Naive B cell (primary cell): ENCODE measurements at regions not wholly inside any gene's neighbourhood (a gene's known extent, or its start where the extent isn't known, plus 50 kb on each side); places are given as distances from the start of the nearest gene placed in this dataset.
A peak's percentile ranks its signal among the peaks of the same experiment; 100 is the strongest.

Experiments used
- ATAC-seq, 2 donors: fragments of 150-1000 bp; cut with Tn5 transposase; 2 replicates each; pipeline ENCODE4 v1.10.0; 2021; ENCODE audit warnings: low read depth in 2 of 2, mild to moderate bottlenecking in 2 of 2, moderate library complexity in 2 of 2
- DNase-seq: peaks from one replicate; pipeline ENCODE4 v3.0.0; 2022
- H3K27ac Mint-ChIP-seq, 6 donors: one replicate each; pipeline ENCODE4 v1.8.0; 2020 to 2022; ENCODE audit warnings: mild to moderate bottlenecking in 6 of 6, mixed read lengths in 6 of 6, moderate library complexity in 5 of 6, inconsistent platforms in 2 of 6
- H3K27me3 Mint-ChIP-seq, 3 donors: one replicate each; pipeline ENCODE4 v1.8.0; 2021 to 2022; ENCODE audit warnings: mixed read lengths in 3 of 3, mild to moderate bottlenecking in 1 of 3
- H3K36me3 Mint-ChIP-seq, 2 donors: one replicate each; pipeline ENCODE4 v1.8.0; 2020 to 2022; ENCODE audit warnings: mixed read lengths in 2 of 2, inconsistent platforms in 1 of 2, mild to moderate bottlenecking in 1 of 2
- H3K4me1 Mint-ChIP-seq, 3 donors: one replicate each; pipeline ENCODE4 v1.8.0; 2020 to 2022; ENCODE audit warnings: mixed read lengths in 3 of 3, inconsistent platforms in 1 of 3, mild to moderate bottlenecking in 1 of 3, moderate library complexity in 1 of 3
- H3K4me3 Mint-ChIP-seq, 8 donors: one replicate each; pipeline ENCODE4 v1.8.0; 2020 to 2022; ENCODE audit warnings: mild to moderate bottlenecking in 8 of 8, mixed read lengths in 8 of 8, moderate library complexity in 8 of 8, inconsistent platforms in 2 of 8
- H3K9me3 Mint-ChIP-seq, 7 donors: one replicate each; pipeline ENCODE4 v1.8.0; 2020 to 2022; ENCODE audit warnings: mixed read lengths in 7 of 7, mild to moderate bottlenecking in 5 of 7, inconsistent platforms in 2 of 7, moderate library complexity in 1 of 7

GRCh38 chr3:166205158-166205557 is 367.9 kb upstream of the BCHE start:
- Mint-ChIP-seq H3K4me3 (no peak overlapping the region), H3K4me1 (no peaks in the 10 kb centered on the region), H3K9me3 (peaks cover 0 to 2% (median 0%) of the 10 kb centered on the region in 7 donors), H3K27ac (no peak overlapping the region), H3K36me3 (no peaks in the 10 kb centered on the region), H3K27me3 (no peaks in the 10 kb centered on the region)
- DNase-seq (no peak), ATAC-seq (no peak)

- peaks cover 0 to 2% (median 0%) of the 10 kb centered on the region in 7 donors for H3K9me3 Mint-ChIP-seq
- DNase-seq (no peak), ATAC-seq (no peak)
- H3K27me3 Mint-ChIP-seq, result no peaks in the 10 kb centered on the region
- H3K27ac Mint-ChIP-seq, result no peak overlapping the region
- H3K4me3 Mint-ChIP-seq, result no peak overlapping the region
- H3K36me3 Mint-ChIP-seq, result no peaks in the 10 kb centered on the region
- H3K4me1 Mint-ChIP-seq, result no peaks in the 10 kb centered on the region
These were observed 364.3 kb upstream of the BCHE start for GRCh38 chr3:166201476-166201875.

DNA sequence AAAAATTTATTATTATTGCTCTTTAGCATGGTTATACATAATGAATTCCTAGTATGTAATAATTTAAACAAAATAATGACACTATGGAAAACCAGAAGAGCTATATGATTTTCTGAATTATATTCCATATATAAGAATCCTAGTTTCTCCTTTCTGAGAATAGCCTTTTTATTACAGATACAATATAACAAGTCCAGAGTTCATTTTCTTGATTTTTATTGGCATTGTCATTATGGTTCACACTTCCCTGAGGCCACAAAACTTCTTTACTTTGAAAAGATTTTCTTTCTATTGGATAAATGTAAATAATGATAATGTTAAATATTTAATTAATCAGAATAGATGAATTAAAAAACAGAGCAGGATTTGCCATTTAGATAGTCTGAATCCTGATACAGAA is 362.3 kb upstream of the BCHE start:
- no peak for ATAC-seq
- no peak for DNase-seq
- peaks cover 0 to 6% (median 0%) of the 10 kb centered on the region in 7 donors for H3K9me3 Mint-ChIP-seq
- H3K27ac Mint-ChIP-seq, result no peak overlapping the region
- H3K27me3 Mint-ChIP-seq, result no peaks in the 10 kb centered on the region
- H3K4me3 Mint-ChIP-seq, result no peak overlapping the region
- no peaks in the 10 kb centered on the region for H3K4me1 Mint-ChIP-seq
- no peaks in the 10 kb centered on the region for H3K36me3 Mint-ChIP-seq

DNA sequence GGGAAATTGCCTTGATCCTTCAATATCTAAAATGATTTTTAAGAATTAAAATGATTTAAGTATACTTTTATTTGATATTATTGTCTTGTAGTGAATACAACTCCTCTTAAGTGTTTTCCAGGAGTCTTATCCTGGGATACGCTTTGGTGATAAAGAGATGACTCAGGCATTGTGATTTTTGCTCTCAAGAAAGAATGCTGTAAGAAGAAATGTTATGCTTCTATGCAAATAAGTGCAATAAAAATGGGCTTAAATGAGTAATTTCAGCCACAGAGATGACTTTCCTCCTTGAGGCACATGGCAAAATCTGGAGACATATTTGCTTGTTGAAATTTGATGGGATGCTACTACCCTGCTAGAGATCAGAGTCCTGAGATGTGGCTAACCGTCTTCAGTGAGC is 358.6 kb upstream of the BCHE start:
- Mint-ChIP-seq H3K4me3 (no peak overlapping the region), H3K27me3 (no peaks in the 10 kb centered on the region), H3K36me3 (no peaks in the 10 kb centered on the region), H3K9me3 (peaks cover 0 to 8% (median 2%) of the 10 kb centered on the region in 7 donors), H3K4me1 (no peaks in the 10 kb centered on the region), H3K27ac (no peak overlapping the region)
- no peak for DNase-seq
- ATAC-seq, result no peak

- Mint-ChIP-seq H3K36me3 (no peaks in the 10 kb centered on the region), H3K9me3 (peaks cover 0 to 14% (median 3%) of the 10 kb centered on the region in 7 donors)
These were observed 354.2 kb upstream of the BCHE start for GRCh38 chr3:166191411-166191810.

DNA sequence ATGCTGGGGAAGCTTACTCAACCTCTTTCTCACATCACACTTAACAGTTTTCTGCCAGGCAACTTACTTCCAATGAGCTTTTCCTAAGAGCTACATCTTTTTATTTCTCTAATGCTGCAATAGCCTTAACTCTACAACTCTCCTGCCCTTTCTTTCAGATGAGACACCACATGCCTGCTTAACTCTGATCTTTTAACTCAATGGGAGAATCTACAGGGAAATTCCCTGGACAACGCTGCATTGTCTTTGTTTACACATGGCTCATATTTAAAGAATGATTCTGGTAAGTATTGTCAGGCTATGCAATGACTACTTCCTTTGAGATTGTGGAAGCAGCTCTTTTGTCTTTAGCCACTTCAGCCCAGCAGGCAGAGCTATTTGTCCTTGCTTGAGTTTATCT is 353.1 kb upstream of the BCHE start:
- ATAC-seq, result no peak

More at GRCh38 chr3:166191411-166191810, 354.2 kb upstream of the BCHE start:
- no peaks in the 10 kb centered on the region for H3K4me1 Mint-ChIP-seq
- no peaks in the 10 kb centered on the region for H3K27me3 Mint-ChIP-seq
- DNase-seq (no peak), ATAC-seq (no peak)
- no peak overlapping the region for H3K4me3 Mint-ChIP-seq
- H3K27ac Mint-ChIP-seq, result no peak overlapping the region

GRCh38 chr3:166187237-166187636 is 350.0 kb upstream of the BCHE start:
- DNase-seq (no peak), ATAC-seq (no peak)
- Mint-ChIP-seq H3K4me1 (no peaks in the 10 kb centered on the region), H3K36me3 (no peaks in the 10 kb centered on the region), H3K4me3 (no peak overlapping the region), H3K27me3 (no peaks in the 10 kb centered on the region), H3K27ac (no peak overlapping the region), H3K9me3 (peaks cover 0 to 14% (median 6%) of the 10 kb centered on the region in 7 donors)

More for the DNA sequence above, 353.1 kb upstream of the BCHE start:
- Mint-ChIP-seq H3K27ac (no peak overlapping the region), H3K27me3 (no peaks in the 10 kb centered on the region), H3K4me3 (no peak overlapping the region), H3K4me1 (no peaks in the 10 kb centered on the region), H3K9me3 (peaks cover 0 to 14% (median 6%) of the 10 kb centered on the region in 7 donors), H3K36me3 (no peaks in the 10 kb centered on the region)
- no peak for DNase-seq

DNA sequence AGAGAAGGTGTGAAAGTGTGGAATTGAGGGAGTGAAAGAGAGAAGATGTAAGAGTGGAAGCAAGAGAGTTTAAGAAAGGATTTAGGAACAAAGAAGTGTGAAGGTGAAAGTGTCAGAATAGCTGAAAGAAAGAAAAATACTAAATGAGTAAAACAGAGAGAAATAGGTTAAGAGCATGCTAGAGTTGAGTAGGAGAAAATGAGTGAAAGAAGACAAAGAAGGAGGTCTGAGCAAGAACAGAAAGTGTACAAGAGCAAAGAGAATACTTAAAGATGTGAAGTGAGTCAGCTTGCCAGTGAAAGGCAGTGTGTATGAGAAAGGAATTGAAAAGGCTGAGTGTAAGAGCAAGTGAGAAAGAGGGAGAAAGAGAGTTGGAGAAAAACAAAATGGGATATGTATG is 348.8 kb upstream of the BCHE start:
- H3K9me3 Mint-ChIP-seq, result peaks cover 0 to 14% (median 6%) of the 10 kb centered on the region in 7 donors
- H3K36me3 Mint-ChIP-seq, result no peaks in the 10 kb centered on the region
- peak overlapping the region in 1 of 6 donors; percentile 49 for H3K27ac Mint-ChIP-seq
- H3K4me3 Mint-ChIP-seq, result no peak overlapping the region
- ATAC-seq (no peak), DNase-seq (no peak)
- no peaks in the 10 kb centered on the region for H3K4me1 Mint-ChIP-seq
- no peaks in the 10 kb centered on the region for H3K27me3 Mint-ChIP-seq

GRCh38 chr3:166177130-166177529 is 339.9 kb upstream of the BCHE start:
- no peaks in the 10 kb centered on the region for H3K27me3 Mint-ChIP-seq
- ATAC-seq (no peak), DNase-seq (no peak)
- no peaks in the 10 kb centered on the region for H3K4me1 Mint-ChIP-seq
- no peak overlapping the region for H3K4me3 Mint-ChIP-seq
- H3K9me3 Mint-ChIP-seq, result peaks cover 0 to 3% (median 0%) of the 10 kb centered on the region in 7 donors
- no peaks in the 10 kb centered on the region for H3K36me3 Mint-ChIP-seq
- H3K27ac Mint-ChIP-seq, result no peak overlapping the region

- DNase-seq (no peak), ATAC-seq (no peak)
- Mint-ChIP-seq H3K27ac (no peak overlapping the region), H3K4me3 (no peak overlapping the region), H3K27me3 (no peaks in the 10 kb centered on the region), H3K9me3 (peaks cover 0 to 3% (median 0%) of the 10 kb centered on the region in 7 donors), H3K36me3 (no peaks in the 10 kb centered on the region), H3K4me1 (no peaks in the 10 kb centered on the region)
These were observed 334.5 kb upstream of the BCHE start for GRCh38 chr3:166171695-166172094.

DNA sequence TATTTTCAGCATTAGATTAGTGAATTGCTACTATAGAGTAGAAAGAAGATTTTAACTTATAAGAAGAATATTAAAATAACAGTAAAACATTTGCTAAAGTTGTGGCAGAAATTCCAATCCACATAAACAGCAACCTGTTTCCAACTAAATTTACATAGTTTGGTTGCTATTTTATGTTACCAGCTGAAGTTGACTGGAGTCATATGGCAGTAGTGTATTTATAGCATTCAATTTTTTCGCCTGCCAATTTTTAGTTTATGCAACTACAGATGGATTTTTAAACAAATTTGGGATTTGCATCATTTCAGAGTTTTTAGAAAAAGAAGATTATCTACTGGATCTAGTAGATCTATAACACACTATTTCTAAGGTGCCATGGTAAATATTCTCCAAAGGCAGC is 332.5 kb upstream of the BCHE start:
- H3K36me3 Mint-ChIP-seq, result no peaks in the 10 kb centered on the region
- DNase-seq, result no peak
- H3K27ac Mint-ChIP-seq, result no peak overlapping the region
- H3K4me1 Mint-ChIP-seq, result no peaks in the 10 kb centered on the region
- no peak overlapping the region for H3K4me3 Mint-ChIP-seq
- no peaks in the 10 kb centered on the region for H3K27me3 Mint-ChIP-seq
- no peak for ATAC-seq
- peaks cover 0 to 6% (median 0%) of the 10 kb centered on the region in 7 donors for H3K9me3 Mint-ChIP-seq

- Mint-ChIP-seq H3K4me3 (no peak overlapping the region), H3K36me3 (no peaks in the 10 kb centered on the region), H3K9me3 (peaks cover 0 to 17% (median 8%) of the 10 kb centered on the region in 7 donors), H3K27me3 (no peaks in the 10 kb centered on the region), H3K27ac (no peak overlapping the region), H3K4me1 (no peaks in the 10 kb centered on the region)
- no peak for DNase-seq
- ATAC-seq, result no peak
These were observed 290.7 kb upstream of the BCHE start for GRCh38 chr3:166127969-166128368.

DNA sequence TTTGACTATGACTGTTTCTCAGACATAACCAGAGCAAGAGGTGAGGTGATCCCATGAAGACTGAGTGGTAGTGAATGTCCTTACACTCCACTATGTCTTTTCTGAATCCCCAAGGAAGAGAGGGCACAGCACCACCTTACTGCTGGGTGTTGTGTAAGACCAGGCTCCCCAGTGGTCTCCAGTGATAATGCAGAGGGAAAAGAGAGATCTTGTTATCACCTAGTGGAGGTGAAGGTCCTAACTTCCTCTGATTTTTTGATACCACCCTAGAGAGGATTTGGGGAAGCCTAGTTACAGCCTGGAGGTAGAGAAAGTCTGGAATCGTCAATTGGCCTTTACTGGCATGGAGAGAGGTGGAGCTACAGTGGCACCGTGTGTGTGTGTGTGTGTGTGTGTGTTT is 288.0 kb upstream of the BCHE start:
- no peak overlapping the region for H3K27ac Mint-ChIP-seq
- ATAC-seq (no peak), DNase-seq (no peak)
- no peaks in the 10 kb centered on the region for H3K36me3 Mint-ChIP-seq
- no peaks in the 10 kb centered on the region for H3K4me1 Mint-ChIP-seq
- no peaks in the 10 kb centered on the region for H3K27me3 Mint-ChIP-seq
- H3K9me3 Mint-ChIP-seq, result peaks cover 0 to 13% (median 0%) of the 10 kb centered on the region in 7 donors
- H3K4me3 Mint-ChIP-seq, result no peak overlapping the region

- Mint-ChIP-seq H3K9me3 (peaks cover 0 to 13% (median 0%) of the 10 kb centered on the region in 7 donors), H3K4me1 (no peaks in the 10 kb centered on the region), H3K27ac (no peak overlapping the region), H3K27me3 (no peaks in the 10 kb centered on the region), H3K36me3 (no peaks in the 10 kb centered on the region), H3K4me3 (no peak overlapping the region)
- ATAC-seq (no peak), DNase-seq (no peak)
These were observed 286.4 kb upstream of the BCHE start for GRCh38 chr3:166123576-166123975.

DNA sequence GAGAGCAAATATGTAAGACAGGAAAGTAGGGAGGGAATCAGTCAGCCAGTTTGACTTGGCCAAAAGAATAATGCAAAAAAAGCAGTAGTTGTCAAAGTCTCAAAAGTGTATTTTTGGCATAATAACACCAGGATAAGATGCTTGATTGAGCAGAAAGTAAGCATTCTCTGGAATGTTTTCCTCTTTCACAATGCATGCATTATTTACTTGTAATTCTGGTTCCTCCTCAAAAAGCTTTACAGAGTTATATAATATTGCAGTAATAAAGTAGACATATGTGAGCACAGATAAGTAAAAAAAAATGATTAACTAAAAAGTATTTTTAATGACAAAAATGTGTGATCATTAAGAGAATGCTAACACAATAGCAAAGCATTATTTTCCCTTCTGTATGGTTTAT is 285.9 kb upstream of the BCHE start:
- ATAC-seq (no peak), DNase-seq (no peak)
- no peak overlapping the region for H3K27ac Mint-ChIP-seq
- no peaks in the 10 kb centered on the region for H3K4me1 Mint-ChIP-seq
- H3K9me3 Mint-ChIP-seq, result peaks cover 0 to 13% (median 0%) of the 10 kb centered on the region in 7 donors
- no peaks in the 10 kb centered on the region for H3K27me3 Mint-ChIP-seq
- no peak overlapping the region for H3K4me3 Mint-ChIP-seq
- no peaks in the 10 kb centered on the region for H3K36me3 Mint-ChIP-seq
